Breast epithelium (tissue), 4 donors: ENCODE measurements at regions not wholly inside any gene's neighbourhood (a gene's known extent, or its start where the extent isn't known, plus 50 kb on each side); places are given as distances from the start of the nearest gene placed in this dataset.
A peak's percentile ranks its signal among the peaks of the same experiment; 100 is the strongest.

ENCODE experiments used
- DNase-seq, 2 donors: peaks; one replicate each; pipeline ENCODE4 v3.0.0-alpha.2; 2019; ENCODE audit warnings: low spot score in 2 of 2
- H3K27ac ChIP-seq, 2 donors: fragments of 200-600 bp; sonication (generic) in 1 of 2; one replicate each; pipeline ENCODE4 v1.5.1; 2016 to 2019; ENCODE audit warnings: mild to moderate bottlenecking in 1 of 2
- H3K27me3 ChIP-seq, 2 donors: fragments of 200-600 bp; sonication (generic) in 1 of 2; one replicate each; pipeline versions ENCODE4 v1.5.1 to v1.6.0; 2017 to 2019; ENCODE audit warnings: control low read depth in 1 of 2, mild to moderate bottlenecking in 1 of 2
- H3K36me3 ChIP-seq: fragments of 200-600 bp; one replicate; pipeline ENCODE4 v1.5.1; 2019
- H3K4me1 ChIP-seq, 2 donors: fragments of 200-600 bp; sonication (generic); one replicate each; pipeline ENCODE4 v1.5.1; 2016 to 2019; ENCODE audit warnings: control low read depth in 1 of 2
- H3K4me3 ChIP-seq, 3 donors: fragments of 200-600 bp; sonication (generic); 1 replicate in 2 of 3; 2 replicates in 1 of 3; pipeline ENCODE4 v1.5.1; 2016 to 2019; ENCODE audit warnings: mild to moderate bottlenecking in 3 of 3, moderate library complexity in 2 of 3
- H3K9me3 ChIP-seq, 2 donors: fragments of 200-600 bp; sonication (generic) in 1 of 2; one replicate each; pipeline ENCODE4 v1.5.1; 2016 to 2019; ENCODE audit warnings: control low read depth in 1 of 2
- POLR2A ChIP-seq: fragments of 450-650 bp; IDR thresholded peaks from one replicate; pipeline ENCODE4 v1.6.1; 2016; ENCODE audit warnings: antibody characterized with exemption, mild to moderate bottlenecking, moderate library complexity
- POLR2AphosphoS5 ChIP-seq, 3 donors: sonication (generic); formaldehyde crosslinking; IDR thresholded peaks; one replicate each; pipeline ENCODE4 v1.6.1; 2017; ENCODE audit warnings: antibody characterized with exemption in 3 of 3
- intact Hi-C: fragments of 100-400 bp; cut with DNase I; formaldehyde crosslinking; loops from one replicate; pipeline ENCODE4 v1.15.1; 2023; ENCODE audit warnings: low total_unique reads
- TF ChIP-seq, protein P1 (sequence below), 3 donors: fragments of 450-650 bp; IDR thresholded peaks; one replicate each; pipeline ENCODE4 v1.5.1; 2016 to 2017; ENCODE audit warnings: antibody characterized with exemption in 3 of 3, mild to moderate bottlenecking in 3 of 3, moderate library complexity in 3 of 3

- Histone ChIP-seq H3K27me3 (no peaks in the 10 kb centered on the region), H3K4me3 (no peak overlapping the region), H3K4me1 (no peaks in the 10 kb centered on the region), H3K9me3 (peaks cover 0 to 6% of the 10 kb centered on the region in 2 donors), H3K27ac (no peak overlapping the region), H3K36me3 (no peaks in the 10 kb centered on the region)
- TF ChIP-seq, protein P1, sequence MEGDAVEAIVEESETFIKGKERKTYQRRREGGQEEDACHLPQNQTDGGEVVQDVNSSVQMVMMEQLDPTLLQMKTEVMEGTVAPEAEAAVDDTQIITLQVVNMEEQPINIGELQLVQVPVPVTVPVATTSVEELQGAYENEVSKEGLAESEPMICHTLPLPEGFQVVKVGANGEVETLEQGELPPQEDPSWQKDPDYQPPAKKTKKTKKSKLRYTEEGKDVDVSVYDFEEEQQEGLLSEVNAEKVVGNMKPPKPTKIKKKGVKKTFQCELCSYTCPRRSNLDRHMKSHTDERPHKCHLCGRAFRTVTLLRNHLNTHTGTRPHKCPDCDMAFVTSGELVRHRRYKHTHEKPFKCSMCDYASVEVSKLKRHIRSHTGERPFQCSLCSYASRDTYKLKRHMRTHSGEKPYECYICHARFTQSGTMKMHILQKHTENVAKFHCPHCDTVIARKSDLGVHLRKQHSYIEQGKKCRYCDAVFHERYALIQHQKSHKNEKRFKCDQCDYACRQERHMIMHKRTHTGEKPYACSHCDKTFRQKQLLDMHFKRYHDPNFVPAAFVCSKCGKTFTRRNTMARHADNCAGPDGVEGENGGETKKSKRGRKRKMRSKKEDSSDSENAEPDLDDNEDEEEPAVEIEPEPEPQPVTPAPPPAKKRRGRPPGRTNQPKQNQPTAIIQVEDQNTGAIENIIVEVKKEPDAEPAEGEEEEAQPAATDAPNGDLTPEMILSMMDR (IDR thresholded peaks at IDR 0.05), result no peak
- TF ChIP-seq POLR2AphosphoS5 (IDR thresholded peaks at IDR 0.05), result no peak
- intact Hi-C loops, result no loop called here
- no peak for DNase-seq
Measured at GRCh38 chr1:31509124-31510072, 66.9 kb upstream of the TINAGL1 start.

DNA sequence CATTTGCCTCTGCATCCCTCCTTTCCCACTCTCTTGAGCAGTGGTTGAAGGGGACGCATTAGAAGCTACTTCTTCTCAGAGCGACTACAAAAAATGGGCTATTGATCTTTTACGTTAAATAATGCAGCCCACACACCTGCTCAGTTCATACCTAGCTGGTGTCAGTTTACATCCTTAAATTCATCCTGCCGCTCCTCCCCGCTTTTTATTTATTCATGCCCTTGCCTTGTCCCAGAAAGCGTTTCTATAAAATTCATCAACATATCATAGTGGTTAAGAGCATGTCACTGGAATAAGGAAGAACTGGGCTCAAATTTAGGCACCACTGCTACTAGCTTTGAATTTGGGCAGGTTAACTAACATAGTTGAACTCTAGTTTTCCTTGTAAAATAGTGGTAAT, 66.0 kb upstream of the TINAGL1 start:
- DNase-seq, result no peak
- Histone ChIP-seq H3K27me3 (no peaks in the 10 kb centered on the region), H3K4me3 (no peak overlapping the region), H3K36me3 (no peaks in the 10 kb centered on the region), H3K4me1 (no peaks in the 10 kb centered on the region), H3K9me3 (peaks cover 0 to 6% of the 10 kb centered on the region in 2 donors), H3K27ac (peak overlapping the region; percentile 81 to 82)
- intact Hi-C loops, result no loop called here
- TF ChIP-seq POLR2A (no peak), POLR2AphosphoS5 (IDR thresholded peaks at IDR 0.05) (no peak)
- TF ChIP-seq, protein P1 (IDR thresholded peaks at IDR 0.05), result no peak

DNA sequence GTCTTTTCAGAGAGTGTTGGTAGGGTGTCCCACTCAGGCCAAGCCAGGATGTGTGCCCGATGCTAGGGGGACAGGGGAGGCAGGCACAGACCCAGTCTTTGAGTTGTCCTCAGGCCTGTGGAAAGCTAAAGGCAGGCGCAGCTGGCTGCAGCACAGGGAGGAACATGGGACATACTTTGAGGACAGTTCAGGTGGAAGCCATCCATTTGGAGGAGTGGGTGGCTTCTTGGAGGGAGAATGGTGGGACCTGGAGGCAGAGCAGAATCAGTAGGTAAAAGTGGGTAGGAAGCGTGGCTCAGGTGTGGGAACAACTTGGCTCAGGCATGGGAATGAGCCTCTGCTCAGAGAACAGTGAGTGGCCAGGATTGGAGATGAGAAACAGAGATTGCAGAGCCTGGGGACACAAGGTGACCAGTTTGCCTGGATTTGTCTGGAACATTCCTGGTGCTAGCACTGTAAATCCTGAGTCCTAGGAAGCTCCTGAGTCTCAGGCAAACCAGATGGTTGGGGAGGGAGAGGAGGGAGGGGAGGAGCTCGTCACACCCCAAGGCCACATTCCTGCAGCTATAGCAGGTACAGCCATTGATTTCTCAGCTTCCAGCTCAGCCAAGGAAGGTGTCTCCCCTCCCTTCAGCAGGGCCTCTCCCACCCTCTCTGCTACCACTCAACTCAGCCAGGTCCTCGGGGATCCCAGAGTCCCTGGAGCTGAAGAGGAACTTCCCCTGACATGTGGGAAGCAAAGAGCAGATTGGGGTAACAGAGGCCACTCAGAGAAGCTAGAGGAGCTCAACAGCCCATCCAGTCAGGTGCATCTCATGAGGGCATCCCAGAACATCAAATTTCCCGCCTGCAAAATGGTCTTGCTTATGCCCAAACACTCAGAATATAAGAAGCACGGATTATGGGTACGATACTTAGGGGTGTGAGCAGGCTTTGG, 65.2 kb upstream of the TINAGL1 start:
- Histone ChIP-seq H3K27me3 (no peaks in the 10 kb centered on the region), H3K9me3 (peaks cover 0 to 6% of the 10 kb centered on the region in 2 donors), H3K36me3 (no peaks in the 10 kb centered on the region), H3K4me3 (no peak overlapping the region), H3K27ac (peak overlapping the region; percentile 81 to 82), H3K4me1 (no peaks in the 10 kb centered on the region)
- intact Hi-C loops, result loop anchor here (1.0 kb wide), 1 partner anchor 29 kb away; no protein-coding TSS in a partner anchor
- TF ChIP-seq POLR2AphosphoS5 (IDR thresholded peaks at IDR 0.05) (peak in 1 of 3 donors; percentile 27), POLR2A (no peak)
- TF ChIP-seq, protein P1 (IDR thresholded peaks at IDR 0.05), result no peak
- peak; percentile 66 for DNase-seq

DNA sequence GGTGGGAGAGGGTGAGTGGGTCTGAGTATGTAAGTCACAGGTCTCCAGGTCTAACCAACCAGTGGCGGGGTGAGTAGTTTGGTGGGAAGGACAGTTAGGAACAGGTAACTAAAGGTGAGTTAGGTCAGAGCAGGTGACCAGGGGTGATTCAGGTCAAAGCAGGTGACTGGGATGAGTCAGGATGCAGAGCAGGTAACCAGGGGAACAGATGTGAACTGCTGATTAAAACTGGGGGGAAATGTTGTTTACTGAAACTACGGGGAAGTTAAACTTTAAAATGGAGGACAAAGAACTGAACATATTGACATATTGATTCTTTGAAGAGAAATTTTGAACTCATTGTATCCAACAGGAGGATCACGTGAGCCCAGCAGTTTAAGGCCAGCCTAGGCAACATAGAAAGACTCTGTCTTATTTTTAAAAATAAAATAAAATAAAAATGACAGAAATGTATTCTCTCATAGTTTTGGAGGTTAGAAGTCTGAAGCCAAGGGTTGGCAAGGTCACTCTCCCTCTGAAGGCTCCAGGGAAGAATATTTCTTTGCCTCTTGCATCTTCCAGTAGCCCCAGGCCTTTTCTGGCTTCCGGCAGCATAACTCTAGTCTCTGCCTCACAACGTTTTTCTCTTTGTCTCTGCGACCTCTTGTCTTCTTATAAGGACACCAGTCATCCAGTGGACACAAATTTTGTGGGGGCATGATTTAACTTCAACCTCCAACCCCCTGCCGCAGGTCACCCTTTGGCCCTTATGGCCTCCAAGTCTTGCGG, 64.3 kb upstream of the TINAGL1 start:
- no peak overlapping the region for H3K4me3 ChIP-seq
- intact Hi-C loops, result loop anchor here (1.0 kb wide), 1 partner anchor 30 kb away; no protein-coding TSS in a partner anchor

More for the DNA sequence above, 64.3 kb upstream of the TINAGL1 start:
- H3K27ac ChIP-seq, result peak overlapping the region; percentile 81 to 82
- no peaks in the 10 kb centered on the region for H3K4me1 ChIP-seq
- H3K9me3 ChIP-seq, result peaks cover 0 to 6% of the 10 kb centered on the region in 2 donors
- no peaks in the 10 kb centered on the region for H3K27me3 ChIP-seq
- H3K36me3 ChIP-seq, result no peaks in the 10 kb centered on the region
- DNase-seq, result peak in 1 of 2 donors; percentile 31
- TF ChIP-seq POLR2AphosphoS5 (IDR thresholded peaks at IDR 0.05), result no peak
- TF ChIP-seq, protein P1 (IDR thresholded peaks at IDR 0.05), result no peak
- TF ChIP-seq POLR2A, result no peak
